CD14-positive monocyte (primary cell): ENCODE measurements at regions not wholly inside any gene's neighbourhood (a gene's known extent, or its start where the extent isn't known, plus 50 kb on each side); places are given as distances from the start of the nearest gene placed in this dataset.

Source experiments
- DNase-seq, 3 donors: peaks; one replicate each; pipeline ENCODE4 v3.0.0-alpha.2; 2011 to 2022
- H2AFZ ChIP-seq: 2 replicates; pipeline ENCODE4 v1.6.0; 2012; ENCODE audit warnings: mild to moderate bottlenecking, low read depth, low read length, inconsistent platforms; ENCODE audit not compliant: insufficient read depth, poor library complexity, severe bottlenecking
- H3K27ac ChIP-seq, 2 donors: 1 replicate in 1 of 2; 2 replicates in 1 of 2; pipeline ENCODE4 v1.5.1; 2012 to 2013; ENCODE audit warnings: low read length in 2 of 2, control low read depth in 1 of 2, inconsistent platforms in 1 of 2, low read depth in 1 of 2, mild to moderate bottlenecking in 1 of 2
- H3K27me3 ChIP-seq, 2 donors: one replicate each; pipeline versions ENCODE4 v1.6.0 to v1.6.1; 2011 to 2013; ENCODE audit warnings: low read length in 2 of 2; ENCODE audit not compliant: control insufficient read depth in 2 of 2, insufficient read depth in 2 of 2
- H3K36me3 ChIP-seq, 2 donors: replicated peaks in 1 of 2; 1 replicate in 1 of 2; 2 replicates in 1 of 2; pipeline versions ENCODE4 v1.5.1 to v1.6.1; 2012 to 2013; ENCODE audit warnings: low read length in 2 of 2, control low read depth in 1 of 2, inconsistent platforms in 1 of 2, mild to moderate bottlenecking in 1 of 2; ENCODE audit not compliant: insufficient read depth in 2 of 2, control insufficient read depth in 1 of 2
- H3K4me1 ChIP-seq, 2 donors: 1 replicate in 1 of 2; 2 replicates in 1 of 2; pipeline versions ENCODE4 v1.5.1 to v1.6.1; 2012 to 2013; ENCODE audit warnings: low read length in 2 of 2, control low read depth in 1 of 2, inconsistent platforms in 1 of 2, mild to moderate bottlenecking in 1 of 2, moderate library complexity in 1 of 2; ENCODE audit not compliant: insufficient read depth in 2 of 2, control insufficient read depth in 1 of 2
- H3K4me2 ChIP-seq: replicated peaks from 2 replicates; pipeline ENCODE3; 2012; ENCODE audit warnings: low read length, moderate library complexity, mild to moderate bottlenecking; ENCODE audit not compliant: poor library complexity, severe bottlenecking; ENCODE audit errors: extremely low read depth
- H3K4me3 ChIP-seq, 3 experiments: fragments of 200-600 bp in 1 of 3; sonication (generic) in 1 of 3; replicated peaks in 1 of 3; 1 replicate in 2 of 3; 2 replicates in 1 of 3; pipeline ENCODE4 v1.5.1; 2011 to 2013; ENCODE audit warnings: low read length in 3 of 3, mild to moderate bottlenecking in 3 of 3, control low read depth in 2 of 3, low read depth in 2 of 3, inconsistent platforms in 1 of 3, moderate library complexity in 1 of 3
- H3K79me2 ChIP-seq: 2 replicates; pipeline ENCODE4 v1.6.0; 2012; ENCODE audit warnings: mild to moderate bottlenecking, control low read depth, inconsistent platforms, low read length, moderate library complexity; ENCODE audit not compliant: insufficient read depth
- H3K9ac ChIP-seq: 2 replicates; pipeline ENCODE4 v1.6.0; 2017; ENCODE audit warnings: low read length, mild to moderate bottlenecking; ENCODE audit not compliant: insufficient read depth, poor library complexity, severe bottlenecking
- H3K9me3 ChIP-seq, 2 donors: replicated peaks in 1 of 2; 1 replicate in 1 of 2; 2 replicates in 1 of 2; pipeline versions ENCODE4 v1.5.1 to v1.6.1; 2012 to 2013; ENCODE audit warnings: low read length in 2 of 2, control low read depth in 1 of 2; ENCODE audit not compliant: control insufficient read depth in 1 of 2, insufficient read depth in 1 of 2
- H4K20me1 ChIP-seq: 2 replicates; pipeline ENCODE4 v1.6.0; 2012; ENCODE audit warnings: mild to moderate bottlenecking, low read length, control low read depth, moderate library complexity; ENCODE audit not compliant: insufficient read depth
- H3K27ac Mint-ChIP-seq, 7 donors: one replicate each; pipeline ENCODE4 v1.8.0; 2020; ENCODE audit warnings: mild to moderate bottlenecking in 7 of 7, mixed read lengths in 7 of 7, moderate library complexity in 6 of 7, inconsistent platforms in 2 of 7
- H3K27me3 Mint-ChIP-seq, 3 donors: one replicate each; pipeline ENCODE4 v1.8.0; 2021 to 2022; ENCODE audit warnings: low read depth in 3 of 3, mild to moderate bottlenecking in 3 of 3, mixed read lengths in 3 of 3, moderate library complexity in 3 of 3, inconsistent platforms in 1 of 3
- H3K36me3 Mint-ChIP-seq, 2 donors: one replicate each; pipeline ENCODE4 v1.8.0; 2020; ENCODE audit warnings: mixed read lengths in 2 of 2, inconsistent platforms in 1 of 2, mild to moderate bottlenecking in 1 of 2
- H3K4me1 Mint-ChIP-seq: one replicate; pipeline ENCODE4 v1.8.0; 2020; ENCODE audit warnings: mild to moderate bottlenecking, mixed read lengths
- H3K4me3 Mint-ChIP-seq, 2 donors: one replicate each; pipeline ENCODE4 v1.8.0; 2020; ENCODE audit warnings: mild to moderate bottlenecking in 2 of 2, mixed read lengths in 2 of 2, moderate library complexity in 1 of 2
- H3K9me3 Mint-ChIP-seq, 7 donors: one replicate each; pipeline ENCODE4 v1.8.0; 2020 to 2022; ENCODE audit warnings: mixed read lengths in 7 of 7, mild to moderate bottlenecking in 6 of 7, moderate library complexity in 6 of 7, inconsistent platforms in 2 of 7
- CTCF ChIP-seq: fragments of 200-600 bp; IDR thresholded peaks from one replicate; pipeline ENCODE4 v1.8.0; 2022; ENCODE audit warnings: antibody characterized with exemption, mild to moderate bottlenecking
- WGBS: methylation state at CpG from one replicate; pipeline ENCODE4 v1.1.5; 2013; ENCODE audit warnings: missing lambda C conversion rate; ENCODE audit not compliant: insufficient coverage; 5-methylcytosine and 5-hydroxymethylcytosine counted together
- intact Hi-C, 2 donors: fragments of 100-400 bp; cut with micrococcal nuclease; formaldehyde crosslinking; loops; one replicate each; pipeline versions ENCODE4 v1.15.0 to v1.15.1; 2023

- Mint-ChIP-seq H3K36me3 (no peaks in the 10 kb centered on the region), H3K27me3 (no peaks in the 10 kb centered on the region), H3K4me1 (no peaks in the 10 kb centered on the region), H3K4me3 (no peak overlapping the region), H3K27ac (no peak overlapping the region), H3K9me3 (peaks cover 0 to 15% (median 6%) of the 10 kb centered on the region in 7 donors)
- H3K9me3 ChIP-seq, result peaks cover 10 to 11% of the 10 kb centered on the region in 2 donors
- H3K4me2 ChIP-seq, result no peak overlapping the region
- no peak for DNase-seq
- no peak for TF ChIP-seq CTCF
- H3K9ac ChIP-seq, result no peak overlapping the region
- intact Hi-C loops, result no loop called here
- H3K79me2 ChIP-seq, result no peaks in the 10 kb centered on the region
- no peak overlapping the region for H3K27ac ChIP-seq
- H3K36me3 ChIP-seq, result no peaks in the 10 kb centered on the region
- no peaks in the 10 kb centered on the region for H4K20me1 ChIP-seq
- no peak overlapping the region for H3K4me3 ChIP-seq
- H3K27me3 ChIP-seq, result no peaks in the 10 kb centered on the region
- 82% methylated on average over 8 of the region's 10 CpGs for WGBS
- H3K4me1 ChIP-seq, result no peaks in the 10 kb centered on the region
- no peak overlapping the region for H2AFZ ChIP-seq
Measured at GRCh38 chr4:188532751-188533150, 393.5 kb downstream of the TRIML1 start.

DNA sequence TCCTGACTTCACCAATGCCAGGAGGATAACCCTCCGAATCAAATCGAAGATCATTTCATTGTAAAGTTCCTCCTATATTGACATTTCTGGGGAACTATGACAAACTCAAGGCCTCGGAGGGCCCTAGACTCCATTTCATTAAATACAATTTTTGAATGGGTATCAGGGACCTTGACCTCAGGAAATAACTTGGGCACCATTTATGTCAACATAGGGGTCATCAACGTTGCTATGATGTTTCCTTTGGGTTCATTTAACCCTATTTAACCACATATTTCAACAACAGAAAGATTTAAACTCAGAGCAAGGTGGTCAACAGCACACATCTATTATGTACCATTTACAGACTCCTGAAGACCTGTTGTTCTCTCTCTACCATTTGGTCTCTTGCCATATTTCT lies 395.1 kb downstream of the TRIML1 start:
- Mint-ChIP-seq H3K27ac (no peak overlapping the region), H3K36me3 (no peaks in the 10 kb centered on the region), H3K4me1 (no peaks in the 10 kb centered on the region), H3K27me3 (no peaks in the 10 kb centered on the region), H3K4me3 (no peak overlapping the region), H3K9me3 (peaks cover 0 to 20% (median 9%) of the 10 kb centered on the region in 7 donors)
- H3K27me3 ChIP-seq, result no peaks in the 10 kb centered on the region
- H3K9me3 ChIP-seq, result peaks cover 15% of the 10 kb centered on the region in 2 donors
- no peak overlapping the region for H2AFZ ChIP-seq
- intact Hi-C loops, result no loop called here
- H3K27ac ChIP-seq, result no peak overlapping the region
- no peak overlapping the region for H3K4me2 ChIP-seq
- H3K36me3 ChIP-seq, result no peaks in the 10 kb centered on the region
- H4K20me1 ChIP-seq, result no peaks in the 10 kb centered on the region
- DNase-seq, result no peak
- no peaks in the 10 kb centered on the region for H3K79me2 ChIP-seq
- H3K4me3 ChIP-seq, result no peak overlapping the region
- WGBS, result 71% methylated on average over 4 of the region's 4 CpGs
- H3K4me1 ChIP-seq, result no peaks in the 10 kb centered on the region
- TF ChIP-seq CTCF, result no peak
- H3K9ac ChIP-seq, result no peak overlapping the region
